Liver (tissue), 8 donors: ENCODE measurements at regions not wholly inside any gene's neighbourhood (a gene's known extent, or its start where the extent isn't known, plus 50 kb on each side); places are given as distances from the start of the nearest gene placed in this dataset.

Experiments used
- DNase-seq: peaks from one replicate; pipeline ENCODE4 v3.0.0-alpha.2; 2017; ENCODE audit warnings: low spot score
- H3K27ac ChIP-seq, 2 donors: one replicate each; pipeline ENCODE4 v1.7.0; 2013; ENCODE audit warnings: inconsistent platforms in 2 of 2, low read length in 2 of 2, control low read depth in 1 of 2, low read depth in 1 of 2, mild to moderate bottlenecking in 1 of 2
- H3K27me3 ChIP-seq, 4 donors: one replicate each; pipeline versions ENCODE4 v1.6.1 to v1.7.0; 2013; ENCODE audit warnings: low read length in 3 of 4, inconsistent platforms in 1 of 4, mild to moderate bottlenecking in 1 of 4, moderate library complexity in 1 of 4; ENCODE audit not compliant: control insufficient read depth in 4 of 4, insufficient read depth in 4 of 4
- H3K36me3 ChIP-seq, 4 donors: one replicate each; pipeline versions ENCODE4 v1.6.1 to v1.7.0; 2013; ENCODE audit warnings: low read length in 3 of 4, mild to moderate bottlenecking in 3 of 4, low read depth in 1 of 4, moderate library complexity in 1 of 4; ENCODE audit not compliant: control insufficient read depth in 4 of 4, insufficient read depth in 3 of 4
- H3K4me1 ChIP-seq, 4 donors: one replicate each; pipeline versions ENCODE4 v1.6.1 to v1.7.0; 2013; ENCODE audit warnings: low read length in 3 of 4, mild to moderate bottlenecking in 3 of 4, moderate library complexity in 1 of 4; ENCODE audit not compliant: control insufficient read depth in 4 of 4, insufficient read depth in 4 of 4
- H3K4me3 ChIP-seq, 3 donors: one replicate each; pipeline versions ENCODE4 v1.6.1 to v1.7.0; 2013; ENCODE audit warnings: low read length in 3 of 3, control low read depth in 1 of 3, low read depth in 1 of 3, mild to moderate bottlenecking in 1 of 3
- H3K9ac ChIP-seq, 2 donors: one replicate each; pipeline ENCODE4 v1.7.0; 2013; ENCODE audit warnings: low read length in 2 of 2, mild to moderate bottlenecking in 2 of 2, moderate library complexity in 2 of 2, control low read depth in 1 of 2, low read depth in 1 of 2
- H3K9me3 ChIP-seq, 4 donors: one replicate each; pipeline versions ENCODE4 v1.6.1 to v1.7.0; 2013; ENCODE audit warnings: low read length in 3 of 4; ENCODE audit not compliant: control insufficient read depth in 4 of 4
- ATF3 ChIP-seq: IDR thresholded peaks from 2 replicates; pipeline ENCODE4 v1.6.1; 2016; ENCODE audit warnings: antibody characterized with exemption
- CTCF ChIP-seq: fragments of 150-350 bp; IDR thresholded peaks from 2 replicates; pipeline ENCODE4 v1.5.1; 2017; ENCODE audit warnings: improper control_type of control experiment, low read depth, low read length; ENCODE audit not compliant: missing input control
- EGR1 ChIP-seq, 2 donors: IDR thresholded peaks; 2 replicates each; pipeline ENCODE4 v1.6.1; 2016 to 2018; ENCODE audit warnings: antibody characterized with exemption in 2 of 2, low read depth in 2 of 2
- FOXA1 ChIP-seq: IDR thresholded peaks from 2 replicates; pipeline ENCODE4 v1.6.1; 2016; ENCODE audit warnings: antibody characterized with exemption
- FOXA2 ChIP-seq: IDR thresholded peaks from 2 replicates; pipeline ENCODE4 v1.6.1; 2016; ENCODE audit warnings: antibody characterized with exemption
- GABPA ChIP-seq, 2 donors: IDR thresholded peaks in 1 of 2; conservative IDR thresholded peaks in 1 of 2; 2 replicates each; pipeline ENCODE4 v1.6.1; 2016; ENCODE audit warnings: antibody characterized with exemption in 2 of 2, mild to moderate bottlenecking in 1 of 2, moderate library complexity in 1 of 2
- HNF4A ChIP-seq, 2 donors: conservative IDR thresholded peaks; 2 replicates each; pipeline ENCODE4 v1.6.1; 2016; ENCODE audit warnings: antibody characterized with exemption in 2 of 2, mild to moderate bottlenecking in 2 of 2
- HNF4G ChIP-seq: IDR thresholded peaks from 2 replicates; pipeline ENCODE4 v1.6.1; 2016; ENCODE audit warnings: antibody characterized with exemption
- JUND ChIP-seq, 2 donors: IDR thresholded peaks; 2 replicates each; pipeline ENCODE4 v1.6.1; 2016; ENCODE audit warnings: antibody characterized with exemption in 2 of 2
- MAX ChIP-seq: IDR thresholded peaks from 2 replicates; pipeline ENCODE4 v1.6.1; 2016; ENCODE audit warnings: antibody characterized with exemption
- NR2F2 ChIP-seq: IDR thresholded peaks from 2 replicates; pipeline ENCODE4 v1.6.1; 2016; ENCODE audit warnings: antibody characterized with exemption
- RAD21 ChIP-seq, 2 donors: IDR thresholded peaks; 2 replicates each; pipeline ENCODE4 v1.6.1; 2016; ENCODE audit warnings: antibody characterized with exemption in 2 of 2, mild to moderate bottlenecking in 2 of 2
- REST ChIP-seq: IDR thresholded peaks from 2 replicates; pipeline ENCODE4 v1.6.1; 2016; ENCODE audit warnings: antibody characterized with exemption, mild to moderate bottlenecking
- RXRA ChIP-seq, 2 donors: IDR thresholded peaks; 2 replicates each; pipeline ENCODE4 v1.6.1; 2017 to 2018; ENCODE audit warnings: antibody characterized with exemption in 2 of 2, mild to moderate bottlenecking in 1 of 2
- SP1 ChIP-seq: IDR thresholded peaks from 2 replicates; pipeline ENCODE4 v1.6.1; 2018; ENCODE audit warnings: antibody characterized with exemption, mild to moderate bottlenecking
- TAF1 ChIP-seq: conservative IDR thresholded peaks from 2 replicates; pipeline ENCODE4 v1.6.1; 2016; ENCODE audit warnings: antibody characterized with exemption, mild to moderate bottlenecking
- YY1 ChIP-seq: IDR thresholded peaks from 2 replicates; pipeline ENCODE4 v1.6.1; 2016; ENCODE audit warnings: antibody characterized with exemption, mild to moderate bottlenecking
- ZBTB33 ChIP-seq: IDR thresholded peaks from 2 replicates; pipeline ENCODE4 v1.6.1; 2016; ENCODE audit warnings: antibody characterized with exemption
- WGBS: extraction: QIAGEN DNeasy Blood & Tissue Kit; methylation state at CpG from one replicate; pipeline ENCODE4 v1.1.7; 2013; 5-methylcytosine and 5-hydroxymethylcytosine counted together
- donor health status: healthy.
- donor health status: healthy.
- donor health status: healthy.
- donor health status: healthy.
- donor health status: healthy.

GRCh38 chr2:59850554-59850953 lies 702.9 kb downstream of the BCL11A start (continued):
- no peak for TF ChIP-seq REST
- TF ChIP-seq SP1 = no peak

GRCh38 chr2:59833941-59834340 lies 719.5 kb downstream of the BCL11A start:
- no peak for DNase-seq
- 65% methylated on average over 3 of the region's 3 CpGs for WGBS
- TF ChIP-seq YY1 (no peak), RXRA (IDR thresholded peaks at IDR 0.05) (no peak), EGR1 (IDR thresholded peaks at IDR 0.05; ENCODE audit: low read depth in 2 of 2) (no peak), GABPA (IDR thresholded peaks at IDR 0.05 in 1 of 2, conservative IDR thresholded peaks at IDR 0.05 in 1 of 2) (no peak), MAX (no peak), HNF4A (conservative IDR thresholded peaks at IDR 0.05) (no peak), FOXA1 (no peak), RAD21 (IDR thresholded peaks at IDR 0.05) (no peak), JUND (IDR thresholded peaks at IDR 0.05) (no peak), ATF3 (no peak), FOXA2 (no peak), CTCF (no peak), ZBTB33 (no peak), NR2F2 (no peak), SP1 (no peak), HNF4G (no peak), TAF1 (no peak)

More at GRCh38 chr2:59833941-59834340, 719.5 kb downstream of the BCL11A start:
- no peak overlapping the region for H3K27ac ChIP-seq
- no peaks in the 10 kb centered on the region for H3K9me3 ChIP-seq
- no peaks in the 10 kb centered on the region for H3K4me1 ChIP-seq
- no peak overlapping the region for H3K4me3 ChIP-seq
- H3K36me3 ChIP-seq = no peaks in the 10 kb centered on the region
- H3K9ac ChIP-seq = no peak overlapping the region
- H3K27me3 ChIP-seq = peaks cover 0 to 3% (median 0%) of the 10 kb centered on the region in 4 donors
